HEK293 (cell line): ENCODE measurements at regions not wholly inside any gene's neighbourhood (a gene's known extent, or its start where the extent isn't known, plus 50 kb on each side); places are given as distances from the start of the nearest gene placed in this dataset.

Source experiments
- AEBP2 ChIP-seq: fragments of 450-650 bp; formaldehyde crosslinking; IDR thresholded peaks from 2 replicates; pipeline ENCODE4 v1.5.1; 2016; ENCODE audit warnings: missing biosample characterization, missing genetic modification characterization, borderline replicate concordance
- CTCF ChIP-seq: fragments of 450-650 bp; formaldehyde crosslinking; IDR thresholded peaks from 2 replicates; pipeline ENCODE4 v1.5.1; 2016; ENCODE audit warnings: missing biosample characterization, missing genetic modification characterization
- MZF1 ChIP-seq: fragments of 450-650 bp; formaldehyde crosslinking; IDR thresholded peaks from 2 replicates; pipeline ENCODE4 v1.5.1; 2017; ENCODE audit warnings: missing biosample characterization, missing genetic modification characterization, borderline replicate concordance
- PBX3 ChIP-seq: sonication (generic); formaldehyde crosslinking; IDR thresholded peaks from 2 replicates; pipeline ENCODE4 v1.8.1; 2022; ENCODE audit warnings: mild to moderate bottlenecking, moderate library complexity, missing genetic modification reagents
- PRDM6 ChIP-seq: fragments of 450-650 bp; formaldehyde crosslinking; IDR thresholded peaks from 2 replicates; pipeline ENCODE4 v1.5.1; 2017; ENCODE audit warnings: missing biosample characterization, missing genetic modification characterization
- REST ChIP-seq: fragments of 450-650 bp; formaldehyde crosslinking; IDR thresholded peaks from 2 replicates; pipeline ENCODE4 v1.5.1; 2016; ENCODE audit warnings: missing biosample characterization, missing genetic modification characterization
- ZBTB49 ChIP-seq: fragments of 450-650 bp; formaldehyde crosslinking; IDR thresholded peaks from 2 replicates; pipeline ENCODE4 v1.5.1; 2016; ENCODE audit warnings: missing biosample characterization, missing genetic modification characterization, low read depth
- ZNF24 ChIP-seq: fragments of 450-650 bp; formaldehyde crosslinking; IDR thresholded peaks from 2 replicates; pipeline ENCODE4 v1.5.1; 2016; ENCODE audit warnings: missing biosample characterization, missing genetic modification characterization
- ZNF266 ChIP-seq: fragments of 450-650 bp; formaldehyde crosslinking; IDR thresholded peaks from 2 replicates; pipeline ENCODE4 v1.5.1; 2016; ENCODE audit warnings: missing biosample characterization, missing genetic modification characterization, low read depth
- ZNF302 ChIP-seq: fragments of 450-650 bp; formaldehyde crosslinking; IDR thresholded peaks from 2 replicates; pipeline ENCODE4 v1.5.1; 2016; ENCODE audit warnings: missing biosample characterization, missing genetic modification characterization, low read depth
- ZNF549 ChIP-seq: fragments of 450-650 bp; IDR thresholded peaks from 2 replicates; pipeline ENCODE4 v1.5.1; 2018; ENCODE audit warnings: missing biosample characterization, missing genetic modification characterization, mild to moderate bottlenecking, inconsistent platforms, moderate library complexity
- ZNF560 ChIP-seq: fragments of 450-650 bp; formaldehyde crosslinking; IDR thresholded peaks from 2 replicates; pipeline ENCODE4 v1.5.1; 2017; ENCODE audit warnings: missing biosample characterization, missing genetic modification characterization, borderline replicate concordance
- ZNF626 ChIP-seq: fragments of 450-650 bp; sonication (Bioruptor Pico); formaldehyde crosslinking; IDR thresholded peaks from 2 replicates; pipeline ENCODE4 v1.5.1; 2018; ENCODE audit warnings: missing biosample characterization, missing genetic modification characterization, inconsistent platforms
- ZNF670 ChIP-seq: fragments of 450-650 bp; formaldehyde crosslinking; IDR thresholded peaks from 2 replicates; pipeline ENCODE4 v1.5.1; 2016; ENCODE audit warnings: missing biosample characterization, missing genetic modification characterization, low read depth

- TF ChIP-seq REST (tag by site-specific recombination) (no peak), CTCF (tag by site-specific recombination) (no peak), PBX3 (no peak), ZNF560 (tag by site-specific recombination) (no peak), ZBTB49 (tag by site-specific recombination) (no peak), AEBP2 (tag by site-specific recombination) (no peak), PRDM6 (tag by site-specific recombination) (no peak), ZNF266 (tag by site-specific recombination) (no peak), ZNF302 (tag by site-specific recombination) (no peak), ZNF670 (tag by site-specific recombination) (no peak), ZNF549 (no peak), MZF1 (no peak), ZNF626 (tag by site-specific recombination) (no peak), ZNF24 (no peak)
Observed at GRCh38 chr16:61295311-61295710, 740.9 kb downstream of the CDH8 start.
